Bronchial epithelial cell (primary cell): ENCODE measurements at regions not wholly inside any gene's neighbourhood (a gene's known extent, or its start where the extent isn't known, plus 50 kb on each side); places are given as distances from the start of the nearest gene placed in this dataset.

Source experiments
- DNase-seq: peaks from one replicate; pipeline ENCODE4 v3.0.0-alpha.2; 2010; ENCODE audit warnings: low read depth
- FAIRE-seq: peaks from 2 replicates; lab custom pipeline; 2011; peaks lifted over from hg19 to GRCh38; lab: Jason Lieb, UNC
- H3K27me3 ChIP-seq: 2 replicates; pipeline ENCODE4 v1.5.1; 2011; ENCODE audit warnings: low read length; ENCODE audit not compliant: control insufficient read depth, insufficient read depth
- H3K36me3 ChIP-seq: 2 replicates; pipeline ENCODE4 v1.5.1; 2011; ENCODE audit warnings: low read length; ENCODE audit not compliant: control insufficient read depth, insufficient read depth
- H3K4me3 ChIP-seq: 2 replicates; pipeline ENCODE4 v1.5.1; 2011; ENCODE audit warnings: mild to moderate bottlenecking, low read depth, low read length, control low read depth
- CTCF ChIP-seq: IDR thresholded peaks from 2 replicates; pipeline ENCODE4 v1.5.1; 2011; ENCODE audit warnings: mild to moderate bottlenecking, moderate library complexity, low read length, control low read depth, inconsistent platforms; ENCODE audit not compliant: insufficient read depth, severe bottlenecking

GRCh38 chr7:13161125-13161524 lies 473.7 kb downstream of the ARL4A start:
- Histone ChIP-seq H3K36me3 (no peaks in the 10 kb centered on the region), H3K4me3 (no peak overlapping the region), H3K27me3 (peaks cover 3% of the 10 kb centered on the region)
- TF ChIP-seq CTCF, result no peak
- FAIRE-seq (no peak), DNase-seq (no peak)

- no peaks in the 10 kb centered on the region for H3K36me3 ChIP-seq
- no peak for TF ChIP-seq CTCF
- H3K4me3 ChIP-seq, result no peak overlapping the region
- H3K27me3 ChIP-seq, result peaks cover 3% of the 10 kb centered on the region
- DNase-seq (no peak), FAIRE-seq (no peak)
Measured at GRCh38 chr7:13165854-13166253, 478.4 kb downstream of the ARL4A start.

- no peak for TF ChIP-seq CTCF
- no peak for DNase-seq
- H3K36me3 ChIP-seq, result no peaks in the 10 kb centered on the region
- no peak for FAIRE-seq
- H3K27me3 ChIP-seq, result peaks cover 3% of the 10 kb centered on the region
- H3K4me3 ChIP-seq, result no peak overlapping the region
Measured at GRCh38 chr7:13166801-13167200, 479.4 kb downstream of the ARL4A start.

- FAIRE-seq (no peak), DNase-seq (no peak)
- TF ChIP-seq CTCF, result no peak
- Histone ChIP-seq H3K27me3 (peaks cover 3% of the 10 kb centered on the region), H3K36me3 (no peaks in the 10 kb centered on the region), H3K4me3 (no peak overlapping the region)
Measured at GRCh38 chr7:13169356-13169755, 481.9 kb downstream of the ARL4A start.

GRCh38 chr7:13174991-13175390 lies 487.6 kb downstream of the ARL4A start:
- TF ChIP-seq CTCF, result no peak
- Histone ChIP-seq H3K4me3 (no peak overlapping the region), H3K27me3 (no peaks in the 10 kb centered on the region), H3K36me3 (no peaks in the 10 kb centered on the region)
- DNase-seq (no peak), FAIRE-seq (no peak)

GRCh38 chr7:13179011-13179582 lies 491.7 kb downstream of the ARL4A start:
- no peak overlapping the region for H3K4me3 ChIP-seq
- H3K27me3 ChIP-seq, result no peaks in the 10 kb centered on the region
- TF ChIP-seq CTCF, result peak; percentile 28
- FAIRE-seq (no peak), DNase-seq (peak; percentile 27)
- H3K36me3 ChIP-seq, result no peaks in the 10 kb centered on the region
